Stomach (tissue), 4 donors: ENCODE measurements at regions not wholly inside any gene's neighbourhood (a gene's known extent, or its start where the extent isn't known, plus 50 kb on each side); places are given as distances from the start of the nearest gene placed in this dataset.

Source experiments
- CTCF ChIP-seq, 7 experiments: fragments of 450-650 bp in 4 of 7; fragments of 200-600 bp in 3 of 7; sonication (generic) in 3 of 7; IDR thresholded peaks; one replicate each; pipeline ENCODE4 v1.5.1; 2016 to 2019; ENCODE audit warnings: antibody characterized with exemption in 7 of 7, control low read depth in 2 of 7, mild to moderate bottlenecking in 1 of 7
- EP300 ChIP-seq: sonication (generic); formaldehyde crosslinking; IDR thresholded peaks from one replicate; pipeline ENCODE4 v1.6.1; 2017; ENCODE audit warnings: antibody characterized with exemption
- POLR2A ChIP-seq, 4 donors: fragments of 450-650 bp; IDR thresholded peaks; one replicate each; pipeline ENCODE4 v1.6.1; 2016; ENCODE audit warnings: antibody characterized with exemption in 4 of 4, control low read depth in 2 of 4, mild to moderate bottlenecking in 1 of 4, moderate library complexity in 1 of 4
- POLR2AphosphoS5 ChIP-seq, 3 donors: sonication (generic); formaldehyde crosslinking; IDR thresholded peaks; one replicate each; pipeline ENCODE4 v1.6.1; 2016; ENCODE audit warnings: antibody characterized with exemption in 3 of 3

- TF ChIP-seq EP300 (no peak), CTCF (IDR thresholded peaks at IDR 0.05) (no peak), POLR2A (IDR thresholded peaks at IDR 0.05) (no peak), POLR2AphosphoS5 (IDR thresholded peaks at IDR 0.05) (no peak)
Measured at GRCh38 chr2:144990661-144991060, 470.7 kb upstream of the ZEB2 start.
